GM12878 (cell line): ENCODE measurements at regions not wholly inside any gene's neighbourhood (a gene's known extent, or its start where the extent isn't known, plus 50 kb on each side); places are given as distances from the start of the nearest gene placed in this dataset.

Experiments
- GABPA ChIP-seq: IDR thresholded peaks from 2 replicates; pipeline ENCODE4 v1.6.1; 2014; ENCODE audit warnings: antibody characterized with exemption, low read depth, mild to moderate bottlenecking, inconsistent platforms
- NFXL1 ChIP-seq: fragments of 450-650 bp; IDR thresholded peaks from 2 replicates; pipeline ENCODE4 v1.6.1; 2017; ENCODE audit warnings: antibody characterized with exemption, mild to moderate bottlenecking, borderline replicate concordance
- NFYA ChIP-seq: IDR thresholded peaks from 2 replicates; pipeline ENCODE4 v1.6.1; 2011; ENCODE audit warnings: low read depth, mild to moderate bottlenecking, low read length, improper control_type of control experiment, borderline replicate concordance
- RB1 ChIP-seq: fragments of 450-650 bp; formaldehyde crosslinking; IDR thresholded peaks from 2 replicates; pipeline ENCODE4 v1.6.1; 2017; ENCODE audit warnings: mild to moderate bottlenecking, borderline replicate concordance
- TBL1XR1 ChIP-seq: IDR thresholded peaks from 2 replicates; pipeline ENCODE4 v1.6.1; 2012; ENCODE audit warnings: low read depth, low read length, improper control_type of control experiment
- TCF12 ChIP-seq: IDR thresholded peaks from 2 replicates; pipeline ENCODE4 v1.6.1; 2011; ENCODE audit warnings: low read depth, mild to moderate bottlenecking, low read length
- TF ChIP-seq, protein P1 (sequence below): fragments of 450-650 bp; IDR thresholded peaks from 2 replicates; pipeline ENCODE4 v1.6.1; 2017; ENCODE audit warnings: mild to moderate bottlenecking, low read depth, inconsistent platforms; ENCODE audit not compliant: poor library complexity, severe bottlenecking
- TF ChIP-seq, protein P2 (sequence below): fragments of 450-650 bp; IDR thresholded peaks from 2 replicates; pipeline ENCODE4 v1.6.1; 2018; ENCODE audit warnings: borderline replicate concordance, mild to moderate bottlenecking; ENCODE audit not compliant: partially characterized antibody
- TF ChIP-seq, protein P3 (sequence below), 3 experiments: IDR thresholded peaks in 2 of 3; conservative IDR thresholded peaks in 1 of 3; 2 replicates each; pipeline ENCODE4 v1.5.1; 2011; ENCODE audit warnings: low read depth in 3 of 3, low read length in 3 of 3, mild to moderate bottlenecking in 3 of 3, control low read depth in 2 of 3, moderate library complexity in 2 of 3, inconsistent platforms in 1 of 3, mixed read lengths in 1 of 3; ENCODE audit not compliant: control insufficient read depth in 2 of 3, insufficient read depth in 1 of 3; ENCODE audit errors: extremely low read depth in 1 of 3

DNA sequence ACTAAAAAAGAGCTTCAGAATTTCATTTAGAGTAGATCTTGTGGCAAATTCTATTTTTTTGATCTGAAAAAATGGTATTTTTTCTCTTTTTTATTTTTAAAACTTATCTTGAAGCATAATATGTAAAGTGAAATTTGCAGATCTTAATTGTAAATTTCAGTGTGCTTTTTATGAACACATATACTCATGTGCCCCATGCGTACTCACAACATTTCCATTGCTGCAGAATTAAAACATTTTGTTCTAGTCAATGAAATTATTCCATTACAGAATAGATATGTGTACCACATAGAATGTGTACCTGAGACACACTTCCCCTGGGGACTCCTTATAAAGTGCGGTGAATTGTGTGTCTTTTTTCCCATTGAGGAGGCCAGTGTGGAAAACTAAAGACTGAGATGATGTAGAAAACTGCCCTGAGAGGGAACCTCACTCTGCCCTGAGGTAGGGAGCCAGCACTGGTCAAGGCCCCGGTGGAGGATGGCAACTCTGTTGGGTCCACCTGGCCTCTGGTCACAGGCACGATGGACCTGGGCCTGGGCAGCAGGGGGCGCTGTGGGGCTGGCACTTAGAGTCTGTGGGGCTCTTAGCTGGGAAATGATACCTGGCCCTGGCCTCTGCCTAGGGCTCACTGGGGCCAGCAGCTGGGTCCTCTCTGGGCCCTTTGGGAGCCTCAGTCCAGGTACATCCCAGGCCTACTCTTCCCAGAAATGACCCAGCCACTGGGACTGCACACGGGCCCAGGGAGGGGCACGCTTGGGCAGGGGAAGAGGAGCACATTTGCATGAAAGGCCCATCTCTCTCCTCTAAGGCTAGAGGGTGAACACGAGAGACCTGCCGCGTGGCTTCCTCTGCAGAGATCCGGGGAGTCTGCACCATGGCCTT is 77.9 kb upstream of the TOP3B start (continued):
- TF ChIP-seq, protein P1, sequence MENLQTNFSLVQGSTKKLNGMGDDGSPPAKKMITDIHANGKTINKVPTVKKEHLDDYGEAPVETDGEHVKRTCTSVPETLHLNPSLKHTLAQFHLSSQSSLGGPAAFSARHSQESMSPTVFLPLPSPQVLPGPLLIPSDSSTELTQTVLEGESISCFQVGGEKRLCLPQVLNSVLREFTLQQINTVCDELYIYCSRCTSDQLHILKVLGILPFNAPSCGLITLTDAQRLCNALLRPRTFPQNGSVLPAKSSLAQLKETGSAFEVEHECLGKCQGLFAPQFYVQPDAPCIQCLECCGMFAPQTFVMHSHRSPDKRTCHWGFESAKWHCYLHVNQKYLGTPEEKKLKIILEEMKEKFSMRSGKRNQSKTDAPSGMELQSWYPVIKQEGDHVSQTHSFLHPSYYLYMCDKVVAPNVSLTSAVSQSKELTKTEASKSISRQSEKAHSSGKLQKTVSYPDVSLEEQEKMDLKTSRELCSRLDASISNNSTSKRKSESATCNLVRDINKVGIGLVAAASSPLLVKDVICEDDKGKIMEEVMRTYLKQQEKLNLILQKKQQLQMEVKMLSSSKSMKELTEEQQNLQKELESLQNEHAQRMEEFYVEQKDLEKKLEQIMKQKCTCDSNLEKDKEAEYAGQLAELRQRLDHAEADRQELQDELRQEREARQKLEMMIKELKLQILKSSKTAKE: no peak
- TF ChIP-seq TBL1XR1 (no peak), NFYA (no peak), RB1 (0 out of 2 replicates have a peak, but pooled peaks have one; percentile 25), GABPA (no peak), NFXL1 (no peak), TCF12 (0 out of 2 replicates have a peak, but pooled peaks have one; percentile 25)
- TF ChIP-seq, protein P2, sequence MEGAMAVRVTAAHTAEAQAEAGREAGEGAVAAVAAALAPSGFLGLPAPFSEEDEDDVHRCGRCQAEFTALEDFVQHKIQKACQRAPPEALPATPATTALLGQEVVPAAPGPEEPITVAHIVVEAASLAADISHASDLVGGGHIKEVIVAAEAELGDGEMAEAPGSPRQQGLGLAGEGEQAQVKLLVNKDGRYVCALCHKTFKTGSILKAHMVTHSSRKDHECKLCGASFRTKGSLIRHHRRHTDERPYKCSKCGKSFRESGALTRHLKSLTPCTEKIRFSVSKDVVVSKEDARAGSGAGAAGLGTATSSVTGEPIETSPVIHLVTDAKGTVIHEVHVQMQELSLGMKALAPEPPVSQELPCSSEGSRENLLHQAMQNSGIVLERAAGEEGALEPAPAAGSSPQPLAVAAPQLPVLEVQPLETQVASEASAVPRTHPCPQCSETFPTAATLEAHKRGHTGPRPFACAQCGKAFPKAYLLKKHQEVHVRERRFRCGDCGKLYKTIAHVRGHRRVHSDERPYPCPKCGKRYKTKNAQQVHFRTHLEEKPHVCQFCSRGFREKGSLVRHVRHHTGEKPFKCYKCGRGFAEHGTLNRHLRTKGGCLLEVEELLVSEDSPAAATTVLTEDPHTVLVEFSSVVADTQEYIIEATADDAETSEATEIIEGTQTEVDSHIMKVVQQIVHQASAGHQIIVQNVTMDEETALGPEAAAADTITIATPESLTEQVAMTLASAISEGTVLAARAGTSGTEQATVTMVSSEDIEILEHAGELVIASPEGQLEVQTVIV: no peak
- TF ChIP-seq, protein P3, sequence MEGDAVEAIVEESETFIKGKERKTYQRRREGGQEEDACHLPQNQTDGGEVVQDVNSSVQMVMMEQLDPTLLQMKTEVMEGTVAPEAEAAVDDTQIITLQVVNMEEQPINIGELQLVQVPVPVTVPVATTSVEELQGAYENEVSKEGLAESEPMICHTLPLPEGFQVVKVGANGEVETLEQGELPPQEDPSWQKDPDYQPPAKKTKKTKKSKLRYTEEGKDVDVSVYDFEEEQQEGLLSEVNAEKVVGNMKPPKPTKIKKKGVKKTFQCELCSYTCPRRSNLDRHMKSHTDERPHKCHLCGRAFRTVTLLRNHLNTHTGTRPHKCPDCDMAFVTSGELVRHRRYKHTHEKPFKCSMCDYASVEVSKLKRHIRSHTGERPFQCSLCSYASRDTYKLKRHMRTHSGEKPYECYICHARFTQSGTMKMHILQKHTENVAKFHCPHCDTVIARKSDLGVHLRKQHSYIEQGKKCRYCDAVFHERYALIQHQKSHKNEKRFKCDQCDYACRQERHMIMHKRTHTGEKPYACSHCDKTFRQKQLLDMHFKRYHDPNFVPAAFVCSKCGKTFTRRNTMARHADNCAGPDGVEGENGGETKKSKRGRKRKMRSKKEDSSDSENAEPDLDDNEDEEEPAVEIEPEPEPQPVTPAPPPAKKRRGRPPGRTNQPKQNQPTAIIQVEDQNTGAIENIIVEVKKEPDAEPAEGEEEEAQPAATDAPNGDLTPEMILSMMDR (IDR thresholded peaks at IDR 0.05 in 2 of 3, conservative IDR thresholded peaks at IDR 0.05 in 1 of 3; ENCODE audit: control insufficient read depth in 2 of 3, extremely low read depth in 1 of 3, insufficient read depth in 1 of 3, low read depth in 3 of 3, low read length in 3 of 3): peak; percentile 74 to 98 (median 81)
